GM18909 (cell line): ENCODE measurements at regions not wholly inside any gene's neighbourhood (a gene's known extent, or its start where the extent isn't known, plus 50 kb on each side); places are given as distances from the start of the nearest gene placed in this dataset.
"Not testable (repeated sequence)": the region's sequence is repeated elsewhere in the genome, so short reads cannot be mapped to it uniquely, and the experiment has no call there.

Source experiments
- ATAC-seq: cut with Tn5 transposase; IDR thresholded peaks from one replicate; pipeline ENCODE4 v1.9.1; 2021; ENCODE audit warnings: mild to moderate bottlenecking; ENCODE audit not compliant: unreplicated experiment, poor library complexity

DNA sequence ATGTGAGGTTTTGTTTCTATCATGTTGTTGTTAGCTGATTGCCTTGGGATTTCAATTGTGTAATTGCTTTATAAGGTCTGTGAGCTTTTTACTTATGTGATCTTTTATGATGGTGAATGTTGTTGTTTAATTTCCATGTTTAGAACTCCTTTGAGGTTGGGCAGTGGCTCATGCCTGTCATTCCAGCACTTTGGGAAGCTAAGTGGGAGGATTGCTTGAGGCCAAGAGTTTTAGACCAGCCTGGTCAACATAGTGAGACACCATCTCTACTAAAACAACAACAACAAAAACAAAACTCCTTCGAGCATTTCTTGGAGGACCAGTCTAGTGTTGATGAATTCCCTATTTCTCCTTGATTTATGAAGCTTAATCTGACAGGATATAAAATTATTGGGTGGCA is 102.1 kb upstream of the PMCH start:
- ATAC-seq, result no peak

DNA sequence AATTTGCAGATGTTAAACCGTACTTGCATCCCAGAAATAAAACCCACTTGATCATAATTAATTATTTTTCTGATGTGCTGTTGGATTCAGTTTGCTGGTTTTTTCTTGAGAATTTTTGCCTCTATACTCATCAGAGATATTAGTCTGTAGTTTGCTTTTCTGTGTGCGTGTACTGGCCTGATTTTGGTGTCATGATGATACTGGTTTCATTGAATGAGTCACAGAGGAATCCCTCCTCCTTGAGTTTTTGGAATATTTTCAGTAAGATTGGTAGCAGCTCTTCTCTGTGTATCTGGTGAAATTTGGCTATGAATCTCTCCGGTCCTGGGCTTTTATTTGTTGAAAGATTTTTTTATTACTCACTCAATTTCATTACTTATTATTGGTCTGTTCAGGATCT is 100.4 kb upstream of the PMCH start:
- no peak for ATAC-seq

DNA sequence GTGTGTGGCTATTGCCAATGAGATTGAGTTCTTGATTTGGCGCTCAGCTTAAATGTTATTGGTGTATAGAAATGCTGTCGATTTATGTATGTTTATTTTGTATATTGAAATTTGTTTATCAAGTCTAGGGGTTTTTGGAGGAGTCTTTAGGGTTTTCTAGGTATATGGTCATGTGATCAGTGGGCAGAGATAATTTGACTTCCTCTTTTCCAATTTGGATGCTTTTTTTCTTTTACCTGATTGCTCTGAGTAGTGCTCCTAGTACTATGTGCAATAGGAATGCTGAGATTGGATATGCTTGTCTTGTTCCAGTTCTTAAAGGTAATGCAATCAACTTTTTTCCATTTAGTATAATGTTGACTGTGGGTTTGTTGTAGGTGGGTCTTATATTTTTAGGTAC is 99.8 kb upstream of the PMCH start:
- no peak for ATAC-seq

DNA sequence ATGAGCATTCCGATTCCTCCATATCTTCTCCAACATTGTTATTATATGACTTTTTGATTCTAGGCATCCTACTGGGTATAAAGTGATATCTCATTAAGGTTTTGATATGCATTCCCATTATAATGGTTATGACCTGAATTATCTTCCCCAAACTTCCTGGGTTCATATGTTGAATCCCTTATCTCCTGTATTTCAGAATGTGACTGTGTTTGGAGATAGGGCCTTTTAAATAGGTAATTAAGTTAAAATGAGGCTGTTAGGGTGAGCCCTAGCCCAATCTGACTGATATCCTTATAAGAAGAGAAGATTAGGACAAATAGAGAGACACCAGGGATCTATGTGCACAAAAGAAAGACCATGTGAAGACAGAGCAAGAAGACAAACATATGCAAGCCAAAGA is 96.9 kb upstream of the PMCH start:
- ATAC-seq, result no peak

DNA sequence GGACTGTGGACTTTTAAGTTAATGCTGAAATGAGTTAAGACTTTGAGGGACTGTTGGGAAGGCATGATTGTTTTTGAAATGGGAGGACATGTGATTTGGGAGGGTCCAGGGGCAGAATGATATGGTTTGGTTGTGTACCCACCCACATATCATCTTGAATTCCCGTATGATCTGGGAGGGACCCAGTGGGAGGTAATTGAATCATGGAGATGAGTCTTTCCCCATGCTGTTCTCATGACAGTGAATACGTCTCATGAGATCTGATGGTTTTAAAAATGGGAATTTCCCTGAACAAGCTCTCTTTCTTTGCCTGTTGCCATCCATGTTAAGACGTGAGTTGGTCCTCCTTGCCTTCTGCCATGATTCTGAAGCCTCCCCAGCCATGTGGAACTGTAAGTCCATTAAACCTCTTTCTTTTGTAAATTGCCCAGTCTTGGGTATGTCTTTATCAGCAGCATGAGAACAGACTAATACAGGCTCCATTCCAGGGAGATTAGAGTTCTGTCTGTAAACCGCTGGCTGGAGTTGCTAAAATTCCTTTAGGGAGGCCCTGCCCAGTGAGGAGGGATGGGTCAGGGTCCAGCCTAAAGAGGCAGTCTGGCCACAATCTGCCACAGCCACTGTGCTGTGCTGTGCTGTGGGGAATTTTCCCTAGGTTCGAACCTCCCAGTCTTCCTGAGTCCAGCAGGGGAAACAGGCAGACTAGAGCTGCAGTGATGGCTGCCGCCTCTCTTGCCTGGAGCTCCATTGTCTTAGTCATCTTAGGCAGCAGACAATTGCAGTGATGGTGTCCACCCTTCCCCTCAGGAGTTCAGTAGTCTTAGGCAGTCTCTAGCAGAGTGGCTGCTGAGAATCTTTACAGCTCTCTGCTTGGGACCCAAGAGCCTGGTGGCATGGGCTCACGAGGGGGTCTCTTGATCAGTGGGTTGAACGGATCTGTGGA is 94.1 kb upstream of the PMCH start:
- ATAC-seq, result not testable (repeated sequence)

DNA sequence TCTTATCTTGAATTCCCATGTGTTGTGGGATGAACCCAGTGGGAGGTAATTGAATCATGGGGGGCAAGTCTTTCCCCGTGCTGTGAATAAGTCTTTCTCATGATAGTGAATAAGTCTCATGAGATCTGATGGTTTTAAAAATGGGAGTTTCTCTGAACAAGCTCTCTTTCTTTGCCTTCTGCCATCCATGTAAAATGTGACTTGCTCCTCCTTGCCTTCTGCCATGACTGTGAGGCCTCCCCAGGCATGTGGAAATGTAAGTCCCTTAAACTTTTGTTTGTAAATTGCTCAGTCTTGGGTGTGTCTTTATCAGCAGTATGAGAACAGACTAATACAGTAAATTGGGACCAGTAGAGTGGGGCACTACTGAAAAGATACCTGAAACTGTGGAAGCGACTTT is 92.1 kb upstream of the PMCH start:
- ATAC-seq, result not testable (repeated sequence)

DNA sequence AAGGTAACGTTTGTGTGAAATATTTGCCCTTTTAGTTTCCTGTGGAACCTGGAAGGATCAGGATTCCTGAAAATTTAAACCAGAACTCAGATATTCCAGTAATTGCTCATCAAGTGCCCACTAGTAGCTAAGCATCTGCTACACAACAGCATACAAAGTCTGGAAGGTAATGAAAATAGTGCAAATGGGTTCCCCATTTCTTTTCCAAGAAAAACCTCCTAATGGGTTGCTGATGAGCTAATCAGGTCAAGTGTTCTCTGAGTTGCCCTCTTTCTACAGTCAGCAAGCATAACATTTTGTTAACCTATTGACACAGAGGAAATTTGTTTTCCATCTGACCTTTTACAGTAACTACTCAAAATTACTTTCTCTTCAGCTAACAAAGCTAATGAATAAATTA is 83.6 kb upstream of the PMCH start:
- ATAC-seq, result no peak

DNA sequence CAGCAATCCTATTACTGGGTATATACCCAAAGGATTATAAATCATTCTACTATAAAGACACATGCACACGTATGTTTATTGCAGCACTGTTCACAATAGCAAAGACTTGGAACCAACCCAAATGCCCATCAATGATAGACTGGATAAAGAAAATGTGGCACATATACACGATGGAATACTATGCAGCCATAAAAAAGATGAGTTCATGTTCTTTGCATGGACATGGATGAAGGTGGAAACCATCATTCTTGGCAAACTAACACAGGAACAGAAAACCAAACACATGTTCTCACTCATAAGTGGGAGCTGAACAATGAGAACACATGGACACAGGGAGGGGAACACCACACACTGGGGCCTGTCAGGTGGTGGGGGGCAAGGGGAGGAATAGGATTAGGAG is 58.1 kb upstream of the PMCH start:
- not testable (repeated sequence) for ATAC-seq

DNA sequence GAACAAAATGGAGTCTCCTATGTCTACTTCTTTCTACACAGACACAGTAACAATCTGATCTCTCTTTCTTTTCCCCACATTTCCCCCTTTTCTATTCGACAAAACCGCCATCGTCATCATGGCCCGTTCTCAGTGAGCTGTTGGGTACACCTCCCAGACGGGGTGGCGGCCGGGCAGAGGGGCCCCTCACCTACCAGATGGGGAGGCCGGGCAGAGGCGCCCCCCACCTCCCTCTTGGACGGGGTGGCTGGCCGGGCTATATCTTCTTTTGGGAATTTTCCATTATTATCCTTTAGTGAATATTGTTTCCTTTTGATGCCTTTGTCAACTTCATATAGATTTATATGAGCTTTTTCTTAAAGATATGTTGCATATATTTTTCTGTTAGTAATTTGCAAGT is 53.4 kb upstream of the PMCH start:
- not testable (repeated sequence) for ATAC-seq

DNA sequence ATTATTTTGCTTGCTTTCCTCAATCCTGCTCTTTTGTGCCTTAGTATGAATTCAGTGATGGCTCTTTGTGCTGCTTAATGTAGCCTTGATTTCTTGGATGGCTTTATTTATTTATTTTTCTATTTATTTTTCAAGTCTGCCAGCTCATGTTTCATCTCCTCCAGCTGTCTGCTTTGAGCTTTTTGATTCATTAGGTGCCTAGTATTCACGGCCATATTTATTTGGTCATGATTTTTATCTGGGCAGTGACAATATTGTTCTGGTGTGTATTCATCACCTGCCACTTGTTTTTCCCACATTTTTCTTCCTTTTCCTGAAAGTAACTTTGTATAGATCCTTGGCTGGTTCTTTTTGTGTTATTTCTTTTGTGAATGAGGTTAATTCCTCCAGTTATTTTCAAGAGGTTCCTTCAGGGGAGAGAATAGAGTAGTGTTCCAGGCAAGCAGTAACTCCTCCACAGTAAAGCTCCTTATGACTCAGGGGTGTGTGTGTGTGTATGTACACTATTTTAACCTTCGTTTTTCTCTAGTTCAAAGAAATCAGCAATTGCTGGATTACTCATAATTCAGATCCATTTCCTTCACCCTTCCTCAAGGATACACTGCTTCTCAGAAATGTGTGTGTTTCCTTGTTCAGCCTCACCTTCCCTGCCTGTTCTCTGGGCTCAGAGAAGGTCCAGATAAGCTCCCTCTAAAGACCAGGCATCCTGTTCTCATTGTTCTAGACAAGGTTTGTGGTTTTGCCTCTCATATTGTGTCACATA is 51.6 kb upstream of the PMCH start:
- ATAC-seq, result no peak
